Neural cell (in vitro differentiated cells): ENCODE measurements at regions not wholly inside any gene's neighbourhood (a gene's known extent, or its start where the extent isn't known, plus 50 kb on each side); places are given as distances from the start of the nearest gene placed in this dataset.

Source experiments
- CTCF ChIP-seq: fragments of 450-650 bp; IDR thresholded peaks from 2 replicates; pipeline ENCODE4 v1.5.1; 2014; ENCODE audit warnings: antibody characterized with exemption, mild to moderate bottlenecking, moderate library complexity; ENCODE audit not compliant: poor library complexity, severe bottlenecking
- EP300 ChIP-seq: fragments of 450-650 bp; conservative IDR thresholded peaks from 2 replicates; pipeline ENCODE4 v1.6.1; 2014; ENCODE audit warnings: antibody characterized with exemption, mild to moderate bottlenecking, moderate library complexity; ENCODE audit not compliant: poor library complexity, severe bottlenecking
- EZH2 ChIP-seq: fragments of 200-600, 300-800 bp; shearing (Covaris generic), sonication (generic); IDR thresholded peaks from 2 replicates; pipeline ENCODE4 v1.6.1; 2014; ENCODE audit warnings: antibody characterized with exemption, low read length, borderline replicate concordance, mild to moderate bottlenecking; ENCODE audit not compliant: insufficient read depth, poor library complexity, severe bottlenecking
- POLR2AphosphoS5 ChIP-seq: IDR thresholded peaks from 2 replicates; pipeline ENCODE4 v1.6.1; 2012
- SMC3 ChIP-seq: fragments of 450-650 bp; conservative IDR thresholded peaks from 2 replicates; pipeline ENCODE4 v1.6.1; 2014; ENCODE audit warnings: antibody characterized with exemption, mild to moderate bottlenecking, moderate library complexity; ENCODE audit not compliant: poor library complexity
- TAF1 ChIP-seq: IDR thresholded peaks from 2 replicates; pipeline ENCODE4 v1.6.1; 2012; ENCODE audit warnings: low read depth
- TF ChIP-seq, protein P1 (sequence below): IDR thresholded peaks from 2 replicates; pipeline ENCODE4 v1.6.1; 2012; ENCODE audit warnings: borderline replicate concordance

DNA sequence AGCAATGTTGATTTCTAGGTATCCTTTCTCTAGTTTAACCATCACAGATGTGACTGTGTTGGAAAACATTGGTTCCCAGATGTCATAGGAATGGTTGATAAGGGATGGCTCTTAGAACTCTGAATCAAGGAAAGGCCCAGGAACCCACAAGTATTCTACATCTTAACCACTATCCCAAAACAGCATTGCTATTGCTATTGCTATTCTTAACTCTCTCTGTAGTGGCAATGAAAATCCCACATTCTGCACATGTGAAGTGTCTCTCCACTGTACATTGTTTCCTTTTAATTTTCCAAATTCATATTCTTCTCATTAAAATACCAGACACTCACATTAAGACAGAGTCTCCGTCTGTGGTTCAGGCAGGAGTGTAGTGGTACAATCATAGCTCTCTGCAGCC is 420.4 kb upstream of the RUNX1 start:
- TF ChIP-seq EZH2 (no peak), CTCF (no peak), EP300 (no peak), TAF1 (no peak), POLR2AphosphoS5 (no peak), SMC3 (no peak)
- TF ChIP-seq, protein P1, sequence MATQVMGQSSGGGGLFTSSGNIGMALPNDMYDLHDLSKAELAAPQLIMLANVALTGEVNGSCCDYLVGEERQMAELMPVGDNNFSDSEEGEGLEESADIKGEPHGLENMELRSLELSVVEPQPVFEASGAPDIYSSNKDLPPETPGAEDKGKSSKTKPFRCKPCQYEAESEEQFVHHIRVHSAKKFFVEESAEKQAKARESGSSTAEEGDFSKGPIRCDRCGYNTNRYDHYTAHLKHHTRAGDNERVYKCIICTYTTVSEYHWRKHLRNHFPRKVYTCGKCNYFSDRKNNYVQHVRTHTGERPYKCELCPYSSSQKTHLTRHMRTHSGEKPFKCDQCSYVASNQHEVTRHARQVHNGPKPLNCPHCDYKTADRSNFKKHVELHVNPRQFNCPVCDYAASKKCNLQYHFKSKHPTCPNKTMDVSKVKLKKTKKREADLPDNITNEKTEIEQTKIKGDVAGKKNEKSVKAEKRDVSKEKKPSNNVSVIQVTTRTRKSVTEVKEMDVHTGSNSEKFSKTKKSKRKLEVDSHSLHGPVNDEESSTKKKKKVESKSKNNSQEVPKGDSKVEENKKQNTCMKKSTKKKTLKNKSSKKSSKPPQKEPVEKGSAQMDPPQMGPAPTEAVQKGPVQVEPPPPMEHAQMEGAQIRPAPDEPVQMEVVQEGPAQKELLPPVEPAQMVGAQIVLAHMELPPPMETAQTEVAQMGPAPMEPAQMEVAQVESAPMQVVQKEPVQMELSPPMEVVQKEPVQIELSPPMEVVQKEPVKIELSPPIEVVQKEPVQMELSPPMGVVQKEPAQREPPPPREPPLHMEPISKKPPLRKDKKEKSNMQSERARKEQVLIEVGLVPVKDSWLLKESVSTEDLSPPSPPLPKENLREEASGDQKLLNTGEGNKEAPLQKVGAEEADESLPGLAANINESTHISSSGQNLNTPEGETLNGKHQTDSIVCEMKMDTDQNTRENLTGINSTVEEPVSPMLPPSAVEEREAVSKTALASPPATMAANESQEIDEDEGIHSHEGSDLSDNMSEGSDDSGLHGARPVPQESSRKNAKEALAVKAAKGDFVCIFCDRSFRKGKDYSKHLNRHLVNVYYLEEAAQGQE: no peak
